Iris pigment epithelial cell (primary cell): ENCODE measurements at regions not wholly inside any gene's neighbourhood (a gene's known extent, or its start where the extent isn't known, plus 50 kb on each side); places are given as distances from the start of the nearest gene placed in this dataset.
A peak's percentile ranks its signal among the peaks of the same experiment; 100 is the strongest.
"Not testable (repeated sequence)": the region's sequence is repeated elsewhere in the genome, so short reads cannot be mapped to it uniquely, and the experiment has no call there.

Source experiments
- DNase-seq: peaks from one replicate; pipeline ENCODE4 v3.0.0-alpha.2; 2011; ENCODE audit warnings: low read depth

- DNase-seq = no peak
Measured at GRCh38 chr12:84243686-84244085, 668.9 kb downstream of the SLC6A15 start.

GRCh38 chr12:84222841-84223240, 689.8 kb downstream of the SLC6A15 start:
- no peak for DNase-seq

DNA sequence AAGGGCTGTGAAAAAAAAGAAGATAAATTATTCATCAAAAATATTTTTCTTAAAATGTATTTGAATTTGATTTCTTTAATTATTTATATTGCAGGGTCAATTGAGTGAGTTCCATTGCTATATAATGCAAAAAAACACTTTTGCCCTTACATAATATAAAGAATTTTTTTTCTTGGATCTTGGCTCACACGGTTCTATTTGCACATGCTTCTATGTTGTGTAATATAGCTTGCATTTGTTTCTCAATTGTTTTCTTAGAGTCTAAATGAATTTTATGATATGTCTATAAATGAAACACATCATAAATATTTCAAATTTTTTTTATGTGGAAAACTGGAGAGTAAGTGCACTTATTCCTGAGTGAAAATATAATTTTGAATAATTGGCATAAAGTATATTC, 694.2 kb downstream of the SLC6A15 start:
- DNase-seq = no peak

DNA sequence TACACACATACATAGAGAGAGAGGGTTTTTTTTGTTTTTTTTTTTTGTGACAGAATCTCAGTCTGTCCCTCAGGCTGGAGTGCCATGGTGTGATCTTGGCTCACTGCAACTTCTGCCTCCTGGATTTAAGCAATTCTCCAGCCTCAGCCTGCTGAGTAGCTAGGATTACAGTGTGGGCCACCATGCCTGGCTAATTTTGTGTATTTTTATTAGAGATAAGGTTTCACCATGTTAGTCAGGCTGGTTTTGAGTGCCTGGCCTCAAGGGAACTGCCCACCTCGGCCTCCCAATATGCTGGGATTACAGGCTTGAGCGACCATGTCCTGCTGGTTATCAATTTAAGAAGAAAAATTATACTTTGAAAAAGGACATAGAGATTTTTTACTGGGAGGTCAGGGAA, 710.6 kb downstream of the SLC6A15 start:
- peak; percentile 24 for DNase-seq

- no peak for DNase-seq
Measured at GRCh38 chr12:84198294-84198946, 714.2 kb downstream of the SLC6A15 start.

- no peak for DNase-seq
Measured at GRCh38 chr12:84191779-84192178, 720.8 kb downstream of the SLC6A15 start.

GRCh38 chr12:84186433-84186832, 726.2 kb downstream of the SLC6A15 start:
- no peak for DNase-seq

GRCh38 chr12:84183576-84183975, 729.0 kb downstream of the SLC6A15 start:
- no peak for DNase-seq

DNA sequence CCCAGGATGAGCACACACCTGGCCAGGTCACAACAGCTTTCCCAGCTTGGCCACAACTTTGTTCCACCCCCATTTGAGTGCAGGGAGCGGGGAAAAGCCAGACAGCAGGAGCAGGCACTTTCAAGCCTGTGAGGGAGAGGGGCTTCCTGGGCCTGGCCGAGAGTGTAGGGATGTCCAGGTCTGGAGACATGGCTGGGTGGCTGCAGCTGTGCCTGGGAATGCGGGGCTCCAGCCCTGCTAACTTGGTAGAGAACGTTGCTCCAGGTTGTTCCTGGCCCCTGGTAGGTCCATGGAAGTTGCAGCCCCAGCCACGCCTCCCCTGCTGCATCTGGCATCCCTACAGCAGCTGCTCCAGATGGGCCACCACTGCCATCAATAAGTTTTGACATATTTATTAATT, 738.5 kb downstream of the SLC6A15 start:
- DNase-seq = no peak

GRCh38 chr12:84172823-84173424, 739.7 kb downstream of the SLC6A15 start:
- no peak for DNase-seq

- DNase-seq = no peak
Measured at GRCh38 chr12:84166812-84167211, 745.8 kb downstream of the SLC6A15 start.

DNA sequence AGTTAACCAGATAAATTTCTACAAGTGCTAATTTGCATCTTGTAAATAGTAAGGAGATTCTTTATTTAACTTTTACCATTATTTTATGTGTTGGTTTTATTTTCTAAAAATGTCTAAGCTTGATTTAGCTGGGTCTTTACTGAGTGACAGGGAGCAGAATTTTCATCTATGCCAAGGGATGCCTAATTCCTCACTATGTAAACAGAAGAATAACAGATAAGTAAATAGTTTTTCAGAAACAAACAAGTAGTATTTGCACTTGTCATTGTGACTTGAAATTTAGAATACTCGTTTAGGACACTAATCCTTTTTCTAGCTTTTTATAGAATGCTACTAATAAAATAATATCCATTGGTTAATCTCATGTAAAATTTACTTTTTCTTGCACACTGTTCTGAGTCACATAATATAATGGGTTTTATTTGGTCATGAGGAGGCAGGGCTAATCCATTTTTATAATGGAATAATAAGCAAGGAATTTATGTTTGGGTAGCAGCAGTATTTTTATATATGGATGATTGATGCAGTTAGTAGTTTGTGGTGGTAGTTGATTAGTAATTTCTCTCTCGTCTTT, 746.5 kb downstream of the SLC6A15 start:
- no peak for DNase-seq

DNA sequence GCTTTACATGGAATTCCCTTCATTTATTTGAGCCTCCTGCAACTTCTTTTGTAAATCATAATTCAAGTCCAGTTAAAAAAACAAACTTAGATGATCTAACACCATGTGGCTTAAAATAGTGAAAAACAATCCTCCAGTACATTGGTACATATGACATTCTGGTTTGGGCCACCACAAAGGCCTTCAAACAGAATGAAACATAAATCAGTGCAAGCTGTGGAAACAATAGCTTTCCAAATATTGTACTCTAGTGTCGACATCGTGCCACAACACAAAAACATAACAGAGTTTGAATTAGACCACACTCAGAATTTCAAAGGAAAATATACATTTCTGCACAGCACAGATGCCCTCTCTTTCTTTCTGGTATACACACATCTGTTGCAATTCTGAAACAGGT, 751.3 kb downstream of the SLC6A15 start:
- peak; percentile 19 for DNase-seq

GRCh38 chr12:84159260-84159659, 753.3 kb downstream of the SLC6A15 start:
- peak; percentile 36 for DNase-seq

GRCh38 chr12:84157170-84157569, 755.4 kb downstream of the SLC6A15 start:
- DNase-seq = no peak

DNA sequence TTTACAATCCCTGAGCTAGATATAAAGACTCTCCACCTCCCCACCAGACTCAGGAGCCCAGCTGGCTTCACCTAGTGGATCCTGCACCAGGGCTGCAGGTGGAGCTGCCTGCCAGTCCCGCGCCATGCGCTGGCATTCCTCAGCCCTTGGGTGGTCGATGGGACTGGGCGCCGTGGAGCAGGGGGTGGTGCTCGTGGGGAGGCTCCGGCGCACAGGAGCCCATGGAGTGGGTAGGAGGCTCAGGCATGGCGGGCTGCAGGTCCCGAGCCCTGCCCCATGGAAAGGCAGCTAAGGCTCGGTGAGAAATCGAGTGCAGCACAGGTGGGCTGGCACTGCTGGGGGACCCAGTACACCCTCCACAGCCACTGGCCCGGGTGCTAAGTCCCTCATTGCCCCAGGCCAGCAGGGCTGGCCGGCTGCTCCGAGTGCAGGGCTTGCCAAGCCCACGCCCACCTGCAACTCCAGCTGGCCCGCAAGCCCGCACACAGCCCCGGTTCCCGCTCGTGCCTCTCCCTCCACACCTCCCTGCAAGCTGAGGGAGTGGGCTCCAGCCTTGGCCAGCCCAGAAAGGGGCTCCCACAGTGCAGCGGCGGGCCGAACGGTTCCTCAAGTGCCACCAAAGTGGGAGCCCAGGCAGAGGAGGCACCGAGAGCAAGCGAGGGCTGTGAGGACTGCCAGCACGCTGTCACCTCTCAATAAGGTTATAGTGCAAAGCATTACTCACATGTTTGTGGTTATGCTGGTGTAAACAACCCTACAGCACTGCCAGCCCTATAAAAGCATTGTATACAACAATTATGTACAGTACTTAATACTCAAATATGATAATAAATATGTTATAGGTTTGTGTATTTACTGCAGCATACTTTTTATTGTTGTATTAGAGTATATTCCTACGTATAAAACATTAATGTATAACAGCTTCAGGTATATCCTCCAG, 757.3 kb downstream of the SLC6A15 start:
- not testable (repeated sequence) for DNase-seq

DNA sequence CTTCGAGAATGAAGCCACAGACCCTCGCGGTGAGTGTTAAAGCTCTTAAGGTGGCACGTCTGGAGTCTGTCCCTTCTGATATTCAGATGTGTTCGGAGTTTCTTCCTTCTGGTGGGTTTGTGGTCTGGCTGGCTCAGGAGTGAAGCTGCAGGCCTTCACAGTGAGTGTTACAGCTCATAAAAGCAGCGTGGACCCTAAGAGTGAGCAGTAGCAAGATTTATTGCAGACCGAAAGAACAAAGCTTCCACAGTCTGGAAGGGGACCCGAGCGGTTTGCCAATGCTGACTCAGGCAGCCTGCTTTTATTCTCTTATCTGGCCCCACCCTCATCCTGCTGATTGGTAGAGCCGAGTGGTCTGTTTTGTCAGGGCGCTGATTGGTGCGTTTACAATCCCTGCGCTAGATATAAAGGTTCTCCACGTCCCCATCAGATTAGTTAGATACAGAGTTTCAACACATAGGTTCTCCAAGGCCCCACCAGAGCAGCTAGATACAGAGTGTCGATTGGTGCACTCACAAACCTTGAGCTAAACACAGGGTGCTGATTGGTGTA, 758.1 kb downstream of the SLC6A15 start:
- not testable (repeated sequence) for DNase-seq

- DNase-seq = no peak
Measured at GRCh38 chr12:84150201-84150600, 762.4 kb downstream of the SLC6A15 start.

GRCh38 chr12:84148335-84148734, 764.3 kb downstream of the SLC6A15 start:
- no peak for DNase-seq

- peak; percentile 85 for DNase-seq
Measured at GRCh38 chr12:84136862-84137367, 775.7 kb downstream of the SLC6A15 start.

DNA sequence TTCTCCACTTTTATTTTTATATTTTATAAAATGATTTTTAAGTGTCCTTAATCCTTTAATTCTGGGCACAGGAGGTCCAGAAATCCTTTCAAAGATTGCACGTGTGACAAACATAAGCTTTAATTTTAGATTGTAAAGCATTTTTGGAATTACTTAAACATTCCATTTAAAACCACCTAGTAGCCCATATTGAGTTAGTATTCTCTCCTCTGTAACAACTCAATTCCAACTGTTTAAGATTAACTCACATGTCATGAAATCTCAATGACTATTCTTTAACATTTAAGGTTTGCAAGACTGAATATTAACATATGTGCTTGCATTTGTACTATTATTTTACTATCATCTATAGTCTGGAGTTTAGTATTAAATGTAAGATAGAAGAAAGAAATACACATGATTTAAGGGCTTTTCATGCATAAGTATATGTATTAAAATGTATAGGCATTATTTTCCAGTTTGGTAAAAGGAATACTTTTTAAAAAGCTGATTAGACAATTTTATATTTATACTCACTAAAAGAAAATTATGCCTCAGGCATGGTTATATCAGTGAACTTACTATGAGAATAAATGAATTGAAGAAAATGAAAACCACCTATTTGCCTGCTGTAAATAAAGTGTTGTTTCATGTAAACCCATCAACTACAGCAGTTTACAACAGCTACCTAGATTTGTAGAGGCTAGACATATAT, 776.9 kb downstream of the SLC6A15 start:
- no peak for DNase-seq
